Midbrain (tissue), 1 donor: ENCODE measurements at regions not wholly inside any gene's neighbourhood (a gene's known extent, or its start where the extent isn't known, plus 50 kb on each side); places are given as distances from the start of the nearest gene placed in this dataset.
"Not testable (repeated sequence)": the region's sequence is repeated elsewhere in the genome, so short reads cannot be mapped to it uniquely, and the experiment has no call there.

ENCODE experiments used
- DNase-seq: peaks from one replicate; lab custom pipeline; 2025; lab: John Stamatoyannopoulos, UW

DNA sequence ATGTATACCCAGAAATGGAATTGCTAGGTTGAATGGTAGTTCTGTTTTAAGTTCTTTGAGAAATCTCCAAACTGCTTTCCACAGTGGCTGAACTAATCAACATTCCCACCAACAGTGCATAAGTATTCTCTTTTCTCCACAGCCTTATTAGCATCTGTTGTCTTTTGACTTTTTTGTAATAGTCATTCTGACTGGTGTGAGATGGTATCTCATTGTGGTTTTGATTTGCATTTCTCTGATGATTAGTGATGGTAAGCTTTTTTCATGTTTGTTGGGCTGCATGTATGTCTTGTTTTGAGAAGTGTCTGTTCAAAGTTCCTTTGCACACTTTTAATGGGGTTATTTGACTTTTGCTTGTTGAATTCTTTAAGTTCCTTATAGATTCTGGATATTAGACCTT, 52.4 kb upstream of the EHHADH start:
- not testable (repeated sequence) for DNase-seq

DNA sequence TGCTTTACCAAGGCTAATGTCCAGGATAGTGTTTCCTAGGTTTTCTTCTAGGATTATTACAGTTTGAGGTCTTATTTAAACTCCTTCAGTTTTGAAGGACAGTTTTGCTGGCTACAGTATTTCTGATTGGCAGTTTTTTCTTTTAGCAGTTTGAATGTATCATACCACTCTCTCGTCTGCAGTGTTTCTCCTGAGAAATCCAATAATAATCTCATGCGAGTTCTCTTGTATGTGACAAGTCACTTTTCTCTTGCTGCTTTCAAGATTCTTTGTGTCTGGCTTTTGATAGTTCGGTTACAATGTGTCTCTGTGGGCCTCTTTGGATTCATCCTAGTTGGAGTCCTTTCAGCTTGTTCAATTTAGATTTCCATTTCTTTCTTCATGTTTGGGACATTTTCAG, 53.0 kb upstream of the EHHADH start:
- DNase-seq, result no peak

DNA sequence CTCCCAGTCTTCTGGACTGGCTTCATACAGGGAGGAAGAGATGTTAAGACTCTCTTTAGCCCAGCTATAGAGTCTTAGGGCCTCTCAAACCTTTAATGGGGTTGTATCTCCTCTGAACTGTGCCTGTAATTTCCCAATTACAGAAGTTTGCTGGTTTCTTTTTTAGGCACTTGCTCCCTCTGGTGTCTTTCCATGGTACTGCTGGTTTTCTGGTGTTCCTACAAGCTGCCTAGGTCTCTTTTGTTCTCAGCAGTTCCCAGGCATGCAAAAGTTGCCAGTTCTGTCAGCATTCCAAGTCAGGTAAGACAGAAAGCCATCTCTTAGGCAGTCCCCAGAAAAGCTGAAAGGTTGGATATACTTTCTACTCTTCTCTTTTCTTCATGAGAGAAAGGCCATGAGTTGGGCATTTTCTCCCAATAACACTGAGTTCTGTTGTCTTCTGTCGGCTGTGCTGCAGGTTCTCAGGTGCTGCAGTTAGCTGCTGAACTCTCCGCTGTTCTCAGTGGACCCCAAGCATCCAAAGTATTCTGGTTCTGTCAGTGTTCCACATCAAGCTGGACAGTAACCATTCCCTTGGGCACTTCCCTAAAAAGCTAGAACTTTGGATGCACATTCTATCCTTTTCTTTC, 54.4 kb upstream of the EHHADH start:
- peak; percentile 31 for DNase-seq

DNA sequence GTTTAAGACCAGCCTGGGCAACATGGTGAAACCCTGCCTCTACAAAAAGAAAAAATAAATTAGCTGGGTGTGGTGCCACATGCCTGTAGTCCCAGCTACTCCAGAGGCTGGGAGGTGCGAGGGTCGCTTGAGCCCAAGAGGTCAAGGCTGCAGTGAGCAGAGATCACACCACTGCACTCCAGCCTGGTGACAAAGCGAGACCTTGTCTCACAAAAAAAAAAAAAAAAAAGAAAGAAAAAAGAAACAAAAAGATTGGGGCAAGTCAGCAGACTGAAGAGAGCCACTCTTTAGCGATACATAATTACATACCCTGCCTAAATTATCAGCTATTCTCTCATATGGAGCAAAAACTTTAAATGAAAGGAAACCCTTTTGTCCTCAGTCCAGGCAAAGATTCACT, 53.6 kb upstream of the MAP3K13 start:
- no peak for DNase-seq

DNA sequence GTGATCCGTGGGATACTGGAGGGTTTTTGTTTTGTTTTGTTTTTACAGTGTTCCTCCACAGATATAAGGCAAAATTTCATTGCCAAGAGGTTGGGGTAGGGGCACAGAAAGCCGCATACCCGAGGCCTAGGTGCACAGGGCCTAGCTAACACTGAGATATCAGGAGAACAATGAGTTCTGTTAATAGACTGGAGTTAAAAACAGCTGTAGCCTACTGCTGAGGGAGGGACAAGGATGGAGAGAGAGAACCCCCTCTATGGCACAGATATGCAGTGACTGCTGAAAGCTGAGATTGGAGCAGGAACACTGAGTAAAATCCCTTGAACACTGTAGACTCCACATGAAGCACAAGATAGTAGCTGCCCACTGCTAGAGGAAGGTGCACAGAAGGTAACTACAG, 53.1 kb upstream of the MAP3K13 start:
- no peak for DNase-seq

DNA sequence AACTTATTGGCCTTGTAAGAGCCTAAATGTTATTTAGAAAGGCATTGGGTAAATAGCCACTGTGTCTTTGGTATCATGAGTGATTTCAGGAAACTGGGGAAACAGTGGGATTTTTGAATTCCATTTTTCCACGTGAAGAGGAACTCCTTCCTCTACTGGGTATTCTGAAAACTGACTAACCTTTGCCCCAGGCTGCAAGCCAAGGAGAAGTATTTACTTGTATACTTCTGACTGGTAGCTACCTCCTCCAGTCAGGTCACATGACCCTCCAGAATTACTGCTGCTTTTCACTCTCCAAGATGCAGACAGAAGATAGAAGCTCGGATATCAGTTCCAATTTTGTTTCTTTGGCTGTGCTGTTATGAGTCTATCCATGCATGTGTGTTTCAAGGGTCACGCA, 50.9 kb upstream of the MAP3K13 start:
- DNase-seq, result no peak
